OCI-LY7 (cell line): ENCODE measurements at regions not wholly inside any gene's neighbourhood (a gene's known extent, or its start where the extent isn't known, plus 50 kb on each side); places are given as distances from the start of the nearest gene placed in this dataset.

Experiments
- EZH2phosphoT487 ChIP-seq: fragments of 200-600 bp; sonication (generic); IDR thresholded peaks from 2 replicates; pipeline ENCODE4 v1.6.1; 2018; ENCODE audit warnings: low read depth, borderline replicate concordance, mild to moderate bottlenecking, mixed run types, antibody characterized with exemption, low read length, moderate library complexity, mixed read lengths
- TF ChIP-seq, protein P1 (sequence below): fragments of 200-600 bp; sonication (generic); conservative IDR thresholded peaks from 2 replicates; pipeline ENCODE4 v1.5.1; 2014; ENCODE audit warnings: mild to moderate bottlenecking, antibody characterized with exemption, low read length, moderate library complexity, mixed read lengths

DNA sequence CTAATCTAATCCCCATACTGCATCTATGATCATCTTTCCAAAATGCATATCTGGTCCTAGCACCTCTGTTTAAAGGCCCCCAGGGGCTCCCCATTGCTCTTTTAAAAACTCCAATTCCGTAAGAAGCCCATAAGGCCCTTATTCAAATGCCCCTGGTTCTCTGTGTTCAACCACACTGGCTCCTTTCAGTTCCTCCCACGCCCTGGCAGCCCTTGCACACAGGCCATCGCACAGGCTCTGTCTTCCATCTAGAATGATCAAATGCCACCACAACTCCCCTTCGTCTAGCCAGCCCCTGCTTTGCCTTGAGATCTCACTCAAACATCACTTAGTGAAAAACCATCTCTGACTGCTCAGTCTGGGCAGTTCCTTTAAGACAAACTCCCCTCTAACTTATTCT is 112.9 kb upstream of the LYZL2 start:
- TF ChIP-seq, protein P1, sequence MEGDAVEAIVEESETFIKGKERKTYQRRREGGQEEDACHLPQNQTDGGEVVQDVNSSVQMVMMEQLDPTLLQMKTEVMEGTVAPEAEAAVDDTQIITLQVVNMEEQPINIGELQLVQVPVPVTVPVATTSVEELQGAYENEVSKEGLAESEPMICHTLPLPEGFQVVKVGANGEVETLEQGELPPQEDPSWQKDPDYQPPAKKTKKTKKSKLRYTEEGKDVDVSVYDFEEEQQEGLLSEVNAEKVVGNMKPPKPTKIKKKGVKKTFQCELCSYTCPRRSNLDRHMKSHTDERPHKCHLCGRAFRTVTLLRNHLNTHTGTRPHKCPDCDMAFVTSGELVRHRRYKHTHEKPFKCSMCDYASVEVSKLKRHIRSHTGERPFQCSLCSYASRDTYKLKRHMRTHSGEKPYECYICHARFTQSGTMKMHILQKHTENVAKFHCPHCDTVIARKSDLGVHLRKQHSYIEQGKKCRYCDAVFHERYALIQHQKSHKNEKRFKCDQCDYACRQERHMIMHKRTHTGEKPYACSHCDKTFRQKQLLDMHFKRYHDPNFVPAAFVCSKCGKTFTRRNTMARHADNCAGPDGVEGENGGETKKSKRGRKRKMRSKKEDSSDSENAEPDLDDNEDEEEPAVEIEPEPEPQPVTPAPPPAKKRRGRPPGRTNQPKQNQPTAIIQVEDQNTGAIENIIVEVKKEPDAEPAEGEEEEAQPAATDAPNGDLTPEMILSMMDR, result no peak
- TF ChIP-seq EZH2phosphoT487, result no peak
